ENCODE measurements at regions not wholly inside any gene's neighbourhood (a gene's known extent, or its start where the extent isn't known, plus 50 kb on each side); places are given as distances from the start of the nearest gene placed in this dataset.
"Not testable (repeated sequence)": the region's sequence is repeated elsewhere in the genome, so short reads cannot be mapped to it uniquely, and the experiment has no call there.

DNA sequence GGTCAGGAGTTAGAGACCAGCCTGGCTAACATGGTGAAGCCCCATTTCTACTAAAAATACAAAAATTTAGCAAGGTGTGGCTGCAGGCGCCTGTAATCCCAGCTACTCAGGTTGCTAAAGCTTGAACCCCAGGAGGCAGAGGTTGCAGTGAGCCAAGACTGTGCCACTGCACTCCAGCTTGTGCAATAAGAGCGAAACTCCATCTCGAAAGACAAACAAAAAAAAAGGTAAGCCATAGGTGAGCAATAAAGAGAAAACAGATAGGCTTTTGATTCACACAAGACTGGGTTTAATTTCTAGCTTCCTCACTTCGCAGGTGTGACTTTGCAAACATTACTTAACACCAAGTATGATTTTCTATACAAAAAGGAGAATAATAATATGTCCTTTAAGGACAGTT lies 72.3 kb upstream of the ACBD5 start:
- Histone ChIP-seq H3K27me3 (replicated peaks in 1 of 7) (peaks cover 0 to 2% (median 0%) of the 10 kb centered on the region in 7 donors), H3K36me3 (no peaks in the 10 kb centered on the region), H3K4me1 (no peaks in the 10 kb centered on the region), H3K27ac (no peak overlapping the region), H3K4me3 (no peak overlapping the region), H3K9me3 (peaks cover 0 to 3% (median 0%) of the 10 kb centered on the region in 8 donors)
- WGBS, 5 donors: 68 to 92% (median 79%) methylated on average over 4 of the region's 4 CpGs
- intact Hi-C loops (cut with DNase I; ENCODE audit: low total_unique reads): no loop called here
- DNase-seq: no peak
- TF ChIP-seq, protein P1, sequence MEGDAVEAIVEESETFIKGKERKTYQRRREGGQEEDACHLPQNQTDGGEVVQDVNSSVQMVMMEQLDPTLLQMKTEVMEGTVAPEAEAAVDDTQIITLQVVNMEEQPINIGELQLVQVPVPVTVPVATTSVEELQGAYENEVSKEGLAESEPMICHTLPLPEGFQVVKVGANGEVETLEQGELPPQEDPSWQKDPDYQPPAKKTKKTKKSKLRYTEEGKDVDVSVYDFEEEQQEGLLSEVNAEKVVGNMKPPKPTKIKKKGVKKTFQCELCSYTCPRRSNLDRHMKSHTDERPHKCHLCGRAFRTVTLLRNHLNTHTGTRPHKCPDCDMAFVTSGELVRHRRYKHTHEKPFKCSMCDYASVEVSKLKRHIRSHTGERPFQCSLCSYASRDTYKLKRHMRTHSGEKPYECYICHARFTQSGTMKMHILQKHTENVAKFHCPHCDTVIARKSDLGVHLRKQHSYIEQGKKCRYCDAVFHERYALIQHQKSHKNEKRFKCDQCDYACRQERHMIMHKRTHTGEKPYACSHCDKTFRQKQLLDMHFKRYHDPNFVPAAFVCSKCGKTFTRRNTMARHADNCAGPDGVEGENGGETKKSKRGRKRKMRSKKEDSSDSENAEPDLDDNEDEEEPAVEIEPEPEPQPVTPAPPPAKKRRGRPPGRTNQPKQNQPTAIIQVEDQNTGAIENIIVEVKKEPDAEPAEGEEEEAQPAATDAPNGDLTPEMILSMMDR (IDR thresholded peaks at IDR 0.05 in 8 of 11, conservative IDR thresholded peaks at IDR 0.05 in 3 of 11): no peak
- TF ChIP-seq POLR2AphosphoS5 (IDR thresholded peaks at IDR 0.05) (no peak), POLR2A (IDR thresholded peaks at IDR 0.05) (no peak)

DNA sequence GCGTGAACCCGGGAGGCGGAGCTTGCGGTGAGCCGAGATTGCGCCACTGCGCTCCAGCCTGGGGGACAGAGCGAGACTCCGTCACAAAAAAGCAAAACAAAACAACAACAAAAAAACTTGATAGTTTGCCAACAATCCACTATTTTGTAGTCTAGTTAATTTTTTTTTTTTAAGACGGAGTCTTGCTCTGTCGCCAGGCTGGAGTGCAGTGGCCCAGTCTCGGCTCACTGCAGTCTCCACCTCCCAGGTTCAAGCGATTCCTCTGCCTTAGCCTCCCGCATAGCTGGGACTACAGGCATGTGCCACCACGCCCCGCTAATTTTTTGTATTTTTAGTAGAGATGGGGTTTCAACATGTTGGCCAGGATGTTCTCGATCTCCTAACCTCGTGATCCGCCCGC lies 71.2 kb upstream of the ACBD5 start:
- H3K36me3 ChIP-seq; intact Hi-C loops (cut with DNase I; ENCODE audit: low total_unique reads); H3K27ac ChIP-seq; H3K4me1 ChIP-seq; DNase-seq; H3K27me3 ChIP-seq (replicated peaks in 1 of 7); H3K9me3 ChIP-seq; H3K4me3 ChIP-seq: not testable (repeated sequence)
- 95 to 98% (median 97%) methylated on average over 20 of the region's 20 CpGs for WGBS, 5 donors

DNA sequence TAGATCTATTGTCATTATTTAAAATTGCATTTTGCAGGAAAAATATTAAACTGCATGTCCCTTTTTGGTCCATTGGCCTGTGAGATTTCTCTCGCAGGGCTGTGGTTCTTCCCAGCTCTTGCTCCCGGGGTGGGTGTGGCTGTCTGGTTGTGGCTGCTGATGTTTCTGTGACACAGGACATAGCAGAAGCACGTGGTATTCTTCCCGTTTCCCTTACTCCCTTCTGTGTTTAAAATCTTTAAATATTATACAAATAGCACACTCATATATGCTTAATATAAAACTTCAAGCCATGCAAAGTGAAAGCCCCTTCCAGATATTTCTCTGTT lies 57.9 kb upstream of the ACBD5 start:
- DNase-seq; intact Hi-C loops (cut with DNase I; ENCODE audit: low total_unique reads): not testable (repeated sequence)
- 19 to 56% (median 37%) methylated on average over 4 of the region's 4 CpGs for WGBS, 5 donors

DNA sequence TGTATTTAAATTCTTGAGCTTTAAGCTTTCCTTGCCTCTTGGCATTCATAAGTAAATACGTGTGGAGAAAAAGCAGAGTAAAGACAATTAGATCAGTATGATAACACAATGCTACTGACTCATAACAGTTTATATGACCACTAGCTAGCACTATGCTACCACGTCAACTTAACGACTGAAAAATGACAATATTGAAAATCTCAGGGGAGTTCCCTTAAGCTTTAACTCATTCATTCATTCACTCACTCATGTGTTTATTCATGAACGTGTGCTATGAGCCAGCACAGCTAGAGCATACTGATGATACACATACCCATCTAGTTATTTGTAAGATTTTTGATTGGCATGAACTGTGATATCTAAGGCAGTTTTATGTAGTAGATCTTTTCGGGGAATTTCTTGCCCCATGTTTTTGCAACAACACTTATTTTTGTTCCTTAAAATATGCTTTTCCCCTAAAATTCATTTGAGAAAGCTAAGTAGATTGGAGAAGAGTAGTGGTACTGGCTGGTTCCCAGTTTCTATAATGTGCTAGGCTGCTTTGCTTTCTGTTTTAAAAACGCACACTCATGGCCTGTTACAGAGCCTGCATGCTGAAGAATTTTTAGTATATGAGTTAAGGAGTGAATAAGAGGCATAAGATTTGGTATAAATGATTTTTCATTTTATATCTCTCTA lies 57.4 kb upstream of the ACBD5 start:
- 60 to 79% (median 66%) methylated on average over 6 of the region's 6 CpGs for WGBS, 5 donors
- no peak for TF ChIP-seq POLR2A (IDR thresholded peaks at IDR 0.05)
- TF ChIP-seq POLR2AphosphoS5 (IDR thresholded peaks at IDR 0.05): no peak
- TF ChIP-seq, protein P1 (IDR thresholded peaks at IDR 0.05 in 8 of 11, conservative IDR thresholded peaks at IDR 0.05 in 3 of 11): no peak

More for the DNA sequence above, 57.9 kb upstream of the ACBD5 start:
- not testable (repeated sequence) for H3K27me3 ChIP-seq (replicated peaks in 1 of 7); H3K4me1 ChIP-seq; H3K36me3 ChIP-seq; H3K9me3 ChIP-seq; H3K4me3 ChIP-seq
- H3K27ac ChIP-seq: peak overlapping the region in 1 of 8 donors; percentile 28

DNA sequence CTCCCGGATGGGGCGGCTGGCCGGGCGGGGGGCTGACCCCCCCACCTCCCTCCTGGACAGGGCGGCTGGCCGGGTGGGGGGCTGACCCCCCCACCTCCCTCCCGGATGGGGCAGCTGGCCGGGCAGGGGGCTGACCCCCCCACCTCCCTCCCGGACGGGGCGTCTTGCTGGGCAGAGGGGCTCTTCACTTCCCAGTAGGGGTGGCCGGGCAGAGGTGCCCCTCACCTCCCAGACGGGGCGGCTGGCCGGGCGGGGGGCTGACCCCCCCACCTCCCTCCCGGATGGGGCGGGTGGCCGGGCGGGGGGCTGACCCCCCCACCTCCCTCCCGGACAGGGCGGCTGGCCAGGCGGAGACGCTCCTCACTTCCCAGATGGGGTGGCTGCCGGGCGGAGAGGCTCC lies 55.7 kb upstream of the ACBD5 start:
- H3K27me3 ChIP-seq (replicated peaks in 1 of 7); H3K9me3 ChIP-seq; DNase-seq; H3K27ac ChIP-seq; intact Hi-C loops (cut with DNase I; ENCODE audit: low total_unique reads); H3K4me3 ChIP-seq; H3K36me3 ChIP-seq: not testable (repeated sequence)
- WGBS, 5 donors: 90 to 94% (median 94%) methylated on average over 3 to 26 of the region's 26 CpGs; no CpG with 5 or more reads in 2 of the 5 donors
- H3K4me1 ChIP-seq: peaks cover 0 to 12% (median 1%) of the 10 kb centered on the region in 6 donors

More for the DNA sequence above, 57.4 kb upstream of the ACBD5 start:
- no peaks in the 10 kb centered on the region for H3K36me3 ChIP-seq
- no peaks in the 10 kb centered on the region for H3K9me3 ChIP-seq
- H3K4me3 ChIP-seq: no peak overlapping the region
- no peaks in the 10 kb centered on the region for H3K27me3 ChIP-seq (replicated peaks in 1 of 7)
- DNase-seq: no peak
- intact Hi-C loops (cut with DNase I; ENCODE audit: low total_unique reads): no loop called here
- H3K27ac ChIP-seq: peak overlapping the region in 1 of 8 donors; percentile 28
- peaks cover 0 to 5% (median 0%) of the 10 kb centered on the region in 6 donors for H3K4me1 ChIP-seq

DNA sequence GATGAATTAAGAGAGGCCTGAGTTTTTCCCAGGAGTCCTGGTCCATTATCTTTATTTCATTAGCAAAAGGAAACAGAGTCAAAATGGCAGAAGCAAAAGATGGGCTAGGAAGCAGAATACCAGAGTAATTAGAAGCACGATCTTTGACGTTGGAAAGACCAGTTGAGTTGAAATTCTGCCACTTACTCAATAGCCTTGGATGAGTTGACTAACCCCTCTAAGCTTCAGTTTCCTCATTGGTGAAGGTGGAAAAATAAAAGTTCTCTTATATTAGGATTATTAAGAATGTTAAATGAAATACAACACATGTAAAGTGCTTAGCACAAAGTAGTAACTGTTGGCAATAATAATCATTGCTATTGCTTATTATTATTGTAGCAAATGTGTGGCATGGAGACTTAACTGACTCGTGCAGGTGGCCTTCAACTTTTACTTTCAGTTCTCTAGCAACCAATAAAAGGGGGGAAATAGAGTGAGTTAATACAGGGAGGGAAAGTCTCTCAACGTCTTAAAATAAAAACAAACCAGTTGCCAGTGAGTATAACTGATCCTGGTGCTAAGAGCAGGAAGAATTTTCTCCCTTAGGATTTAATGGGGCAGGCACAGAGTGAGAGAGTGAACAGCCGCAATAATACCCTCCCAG lies 50.8 kb upstream of the ACBD5 start:
- H3K36me3 ChIP-seq; H3K27me3 ChIP-seq (replicated peaks in 1 of 7); DNase-seq; H3K9me3 ChIP-seq; intact Hi-C loops (cut with DNase I; ENCODE audit: low total_unique reads); H3K4me1 ChIP-seq: not testable (repeated sequence)
- WGBS, 5 donors: 26 to 44% (median 41%) methylated on average over 5 of the region's 5 CpGs
- H3K27ac ChIP-seq: peak overlapping the region in 5 of 8 donors; percentile 20 to 60 (median 30)
- peak overlapping the region in 3 of 8 donors; percentile 4 to 54 (median 21) for H3K4me3 ChIP-seq

Small RNAs in the stretch of these regions (small RNA-seq; reads per million reads assigned to genes)
- gene RNU6-452P (0 reads per million in 4 donors), gene RNU6-666P (0 reads per million in 4 donors), gene TRIAP1P1 (0 reads per million in 4 donors)

Data from spleen (tissue), 11 donors.